ENCODE measurements at regions not wholly inside any gene's neighbourhood (a gene's known extent, or its start where the extent isn't known, plus 50 kb on each side); places are given as distances from the start of the nearest gene placed in this dataset.

- TF ChIP-seq CTCF (IDR thresholded peaks at IDR 0.05) (no peak), POLR2A (IDR thresholded peaks at IDR 0.05) (no peak), POLR2AphosphoS5 (IDR thresholded peaks at IDR 0.05) (no peak)
Observed at GRCh38 chr2:12175323-12175722, 428.9 kb downstream of the LPIN1 start.
